ENCODE measurements at regions not wholly inside any gene's neighbourhood (a gene's known extent, or its start where the extent isn't known, plus 50 kb on each side); places are given as distances from the start of the nearest gene placed in this dataset.
"Not testable (repeated sequence)": the region's sequence is repeated elsewhere in the genome, so short reads cannot be mapped to it uniquely, and the experiment has no call there.

DNA sequence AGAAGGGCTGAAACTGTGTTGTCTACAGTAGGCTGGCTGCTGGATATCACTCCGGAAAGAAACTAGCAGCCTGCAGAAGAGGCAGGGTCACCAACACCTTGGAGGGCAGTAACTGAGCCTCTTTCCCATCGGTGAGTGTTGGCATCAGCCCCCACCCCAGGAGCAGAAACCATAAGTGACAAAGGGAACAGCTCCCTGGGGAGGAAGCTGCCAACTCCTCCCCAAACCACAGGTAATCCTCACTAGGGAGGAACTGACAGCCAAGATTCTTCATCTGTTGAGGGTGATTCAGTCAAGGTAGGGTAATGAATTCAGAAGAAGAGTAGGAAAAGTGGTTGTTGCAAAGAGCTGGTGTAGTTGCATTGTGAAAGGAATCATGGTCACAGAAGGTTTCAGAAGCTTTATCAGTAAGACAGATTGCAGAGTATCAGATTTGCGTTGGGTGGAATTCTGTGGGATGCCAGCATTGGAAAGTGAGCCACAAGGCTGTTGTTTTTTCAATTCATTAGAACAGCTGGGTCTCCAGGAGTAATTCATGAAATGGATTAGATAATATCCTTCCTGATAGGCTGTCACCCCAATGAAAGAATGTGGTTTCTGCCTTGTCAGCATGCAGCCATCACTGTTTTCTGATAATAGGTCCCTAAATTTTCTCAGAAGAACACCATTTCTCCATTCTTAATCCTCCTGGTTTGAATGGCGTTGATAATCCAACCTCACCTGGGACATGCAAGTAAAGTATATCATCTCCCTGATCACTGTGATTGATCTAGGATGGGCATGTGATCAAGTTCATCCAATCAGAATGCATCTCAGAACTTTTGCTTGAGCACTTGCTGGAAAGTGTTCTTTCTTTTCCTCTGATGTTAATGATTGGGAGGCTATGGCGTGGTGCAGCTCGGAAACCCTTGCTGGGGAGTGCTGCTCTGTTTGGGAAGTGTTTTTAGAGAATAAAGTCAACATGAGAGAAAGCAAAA is 75.0 kb upstream of the CTBP2 start:
- no peak for DNase-seq (ENCODE audit: low spot score)

DNA sequence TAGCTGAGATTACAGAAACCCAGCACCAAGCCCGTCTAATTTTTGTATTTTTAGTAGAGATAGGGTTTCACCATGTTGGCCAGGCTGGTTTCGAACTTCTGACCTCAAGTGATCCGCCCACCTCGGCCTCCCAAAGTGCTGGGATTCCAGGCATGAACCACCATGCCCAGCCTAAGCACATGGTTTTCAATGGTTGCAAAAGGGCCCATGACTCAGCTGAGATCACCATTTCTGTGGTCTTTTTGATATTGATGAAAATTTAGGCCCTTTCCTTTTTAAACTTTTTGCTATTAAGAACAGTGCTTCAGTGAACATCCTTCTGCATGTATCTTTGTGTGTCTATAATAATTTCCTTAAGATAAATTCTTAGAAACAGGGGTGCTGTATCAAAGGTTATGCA is 74.2 kb upstream of the CTBP2 start:
- DNase-seq (ENCODE audit: low spot score) = not testable (repeated sequence)

DNA sequence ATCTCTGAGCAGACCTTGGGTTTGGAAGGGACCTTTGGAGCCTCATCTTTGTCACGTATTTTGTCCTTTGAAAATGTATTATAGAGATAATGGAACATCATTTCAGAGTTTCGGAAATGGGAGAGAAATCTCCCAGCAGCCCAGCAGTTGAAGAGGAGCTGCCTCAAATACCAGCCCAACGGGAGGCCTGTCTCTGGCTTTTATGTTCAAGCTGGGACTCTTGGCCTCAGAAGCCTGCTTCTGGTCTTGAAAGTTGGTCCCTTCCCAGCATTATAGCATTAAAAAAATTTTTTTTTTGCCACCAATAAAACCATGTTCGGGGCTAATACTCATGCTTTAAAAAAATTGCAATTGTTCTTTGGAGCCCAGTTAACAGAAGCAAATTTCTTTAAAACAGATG is 73.4 kb upstream of the CTBP2 start:
- no peak for DNase-seq (ENCODE audit: low spot score)

DNA sequence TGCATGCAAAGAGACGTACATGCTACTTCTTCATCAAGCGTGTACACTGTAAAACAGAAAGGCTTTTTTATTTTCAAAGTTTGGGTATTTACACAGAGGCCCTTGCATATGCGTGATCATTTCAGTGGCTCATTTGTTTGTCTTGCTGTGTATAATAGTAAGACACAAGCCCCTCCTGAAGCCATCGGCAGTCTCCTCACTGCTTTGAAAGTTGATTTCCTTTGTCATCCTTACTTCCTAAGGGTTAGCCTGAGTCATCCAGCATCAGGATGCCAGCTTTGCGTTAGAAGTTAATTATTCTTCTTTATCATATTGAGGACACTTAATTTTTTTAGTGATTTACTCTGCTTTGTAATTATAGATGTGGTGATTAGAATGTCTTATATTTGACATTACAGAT is 72.5 kb upstream of the CTBP2 start:
- DNase-seq (ENCODE audit: low spot score) = no peak

DNA sequence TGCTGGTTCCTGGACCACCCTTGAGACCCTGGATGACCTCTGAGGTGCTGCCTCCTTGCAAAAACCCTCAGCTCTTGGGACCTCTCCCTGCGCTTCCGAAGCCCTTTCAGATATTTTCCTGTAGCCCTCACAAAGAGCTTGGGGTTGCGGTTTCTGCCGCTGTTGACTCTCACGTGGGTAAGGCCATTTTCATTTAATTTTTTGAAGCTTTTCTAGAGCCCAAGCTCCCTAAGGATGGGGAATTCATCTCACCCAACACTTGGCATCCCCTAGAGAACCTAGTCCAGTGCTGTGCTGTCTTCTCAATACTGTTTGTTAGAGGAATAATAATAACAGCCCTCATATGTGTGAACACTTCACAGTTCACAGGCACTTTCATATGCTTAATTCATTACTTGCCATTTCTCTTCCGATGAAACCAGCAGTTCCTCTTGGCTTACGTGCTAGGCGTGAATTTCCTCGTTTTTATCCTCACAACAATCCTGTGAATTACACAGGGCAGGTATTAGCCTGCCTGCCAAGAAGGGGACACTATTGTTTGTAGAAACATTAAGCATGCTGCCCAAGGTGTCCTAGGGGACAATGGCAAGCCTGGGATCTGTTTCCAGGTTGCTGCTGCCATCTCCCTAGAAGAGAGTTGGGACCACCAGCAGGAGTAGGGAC is 71.6 kb upstream of the CTBP2 start:
- no peak for DNase-seq (ENCODE audit: low spot score)

DNA sequence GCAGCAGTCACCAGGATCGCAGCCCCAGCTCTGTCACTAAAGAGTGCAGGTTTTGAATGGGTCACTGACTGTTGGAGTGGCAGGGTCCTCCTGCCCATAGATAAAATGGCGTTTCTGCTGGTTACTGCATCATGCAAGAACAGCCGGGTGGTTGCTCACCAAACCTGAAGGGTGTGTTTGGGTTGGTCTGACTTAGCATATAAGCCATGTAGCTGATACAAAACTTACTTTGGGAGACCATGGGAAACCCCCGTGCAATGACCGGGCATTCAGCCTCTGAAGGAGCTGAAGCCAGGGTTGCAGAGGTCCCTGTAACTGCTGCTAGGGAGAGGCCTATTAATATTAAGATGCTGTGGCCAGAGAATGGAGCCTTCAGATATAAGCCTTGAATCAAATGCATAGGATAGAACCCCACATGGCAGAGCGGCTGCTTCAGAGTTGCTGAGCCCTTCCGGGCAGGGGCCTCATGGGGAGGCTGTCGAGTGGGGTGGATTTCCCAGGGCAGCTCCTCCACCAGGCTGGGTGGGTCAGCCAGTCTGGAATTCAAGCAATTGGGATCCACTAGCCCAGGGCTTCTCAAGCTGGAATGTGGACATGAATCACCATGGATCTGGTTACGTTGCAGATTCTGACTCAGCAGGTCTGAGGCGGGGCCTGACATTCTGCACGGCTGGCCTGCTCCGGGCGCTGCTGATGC is 70.9 kb upstream of the CTBP2 start:
- DNase-seq (ENCODE audit: low spot score) = no peak

DNA sequence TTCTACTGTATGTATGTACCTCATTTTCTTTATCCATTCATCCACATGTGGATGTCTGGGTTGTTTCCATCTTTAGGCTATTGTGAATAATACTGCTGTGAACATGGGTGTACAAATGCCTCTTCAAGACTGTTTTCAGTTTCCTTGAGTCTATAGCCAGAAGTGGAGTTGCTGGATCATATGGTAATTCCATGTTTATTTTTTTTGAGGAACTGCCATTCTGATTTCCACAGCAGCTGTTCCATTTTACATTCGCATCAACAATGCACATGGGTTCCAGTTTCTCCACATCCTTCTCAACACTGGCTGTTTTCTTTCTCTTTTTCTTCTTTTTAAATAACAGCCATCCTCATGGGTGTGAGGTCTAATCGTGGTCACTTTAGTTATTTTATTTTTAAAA is 69.9 kb upstream of the CTBP2 start:
- DNase-seq (ENCODE audit: low spot score) = no peak

DNA sequence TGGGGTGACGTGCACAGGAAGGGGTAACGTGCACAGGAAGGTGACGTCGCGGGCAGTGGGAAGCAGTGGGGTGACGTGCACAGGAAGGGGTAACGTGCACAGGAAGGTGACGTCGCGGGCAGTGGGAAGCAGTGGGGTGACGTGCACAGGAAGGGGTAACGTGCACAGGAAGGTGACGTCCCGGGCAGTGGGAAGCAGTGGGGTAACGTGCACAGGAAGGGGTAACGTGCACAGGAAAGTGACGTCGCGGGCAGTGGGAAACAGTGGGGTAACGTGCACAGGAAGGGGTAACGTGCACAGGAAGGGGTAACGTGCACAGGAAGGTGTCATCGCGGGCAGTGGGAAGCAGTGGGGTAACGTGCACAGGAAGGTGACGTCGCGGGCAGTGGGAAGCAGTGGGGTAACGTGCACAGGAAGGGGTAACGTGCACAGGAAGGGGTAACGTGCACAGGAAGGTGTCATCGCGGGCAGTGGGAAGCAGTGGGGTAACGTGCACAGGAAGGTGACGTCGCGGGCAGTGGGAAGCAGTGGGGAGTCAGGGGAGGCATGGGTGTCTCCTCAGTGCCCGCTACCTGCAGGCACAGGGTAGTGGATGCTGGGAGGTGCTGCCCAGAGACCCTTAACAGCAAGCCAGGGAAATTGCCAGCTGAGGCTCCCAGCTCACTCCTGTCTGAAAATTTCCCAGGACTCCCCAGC is 68.0 kb upstream of the CTBP2 start:
- DNase-seq (ENCODE audit: low spot score) = not testable (repeated sequence)

DNA sequence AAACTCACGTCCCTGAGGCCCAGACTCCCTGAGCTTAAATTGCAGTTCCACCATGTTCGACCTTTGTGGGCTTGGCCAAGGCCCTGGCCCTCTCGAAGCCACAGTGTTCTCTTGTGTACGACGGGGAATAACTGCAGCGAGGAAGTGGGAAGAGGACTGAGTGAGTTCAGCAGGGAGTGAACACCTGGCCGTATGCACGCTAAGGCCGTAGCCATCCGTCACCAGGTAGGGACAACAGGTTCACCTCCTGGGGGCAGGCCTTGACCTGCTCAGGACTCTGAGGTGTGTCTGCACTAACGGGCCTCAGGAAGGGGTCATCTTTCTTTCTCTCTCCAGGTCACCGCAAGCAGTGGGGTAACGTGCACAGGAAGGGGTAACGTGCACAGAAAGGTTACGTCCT is 67.2 kb upstream of the CTBP2 start:
- DNase-seq (ENCODE audit: low spot score) = no peak

DNA sequence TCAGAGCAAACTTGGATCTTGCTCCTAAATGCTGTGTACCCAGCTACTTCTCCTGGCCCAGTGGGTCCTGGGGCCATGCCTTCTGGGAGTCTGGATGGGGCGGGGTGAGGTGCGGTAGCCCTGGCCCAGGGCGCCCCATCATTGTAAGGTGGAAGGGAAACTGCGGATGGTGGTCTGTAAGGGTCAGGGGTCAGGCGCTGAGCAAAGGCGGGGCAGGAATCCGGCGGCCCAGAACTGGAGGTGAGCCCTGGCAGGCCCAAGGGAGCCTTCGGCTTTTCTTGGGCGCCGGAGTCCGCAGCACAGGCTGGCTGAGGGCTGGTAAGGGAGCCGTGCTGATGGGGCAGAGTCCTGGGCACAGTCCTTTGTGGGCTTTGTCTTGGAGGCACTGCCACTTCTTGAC is 66.5 kb upstream of the CTBP2 start:
- DNase-seq (ENCODE audit: low spot score) = no peak

DNA sequence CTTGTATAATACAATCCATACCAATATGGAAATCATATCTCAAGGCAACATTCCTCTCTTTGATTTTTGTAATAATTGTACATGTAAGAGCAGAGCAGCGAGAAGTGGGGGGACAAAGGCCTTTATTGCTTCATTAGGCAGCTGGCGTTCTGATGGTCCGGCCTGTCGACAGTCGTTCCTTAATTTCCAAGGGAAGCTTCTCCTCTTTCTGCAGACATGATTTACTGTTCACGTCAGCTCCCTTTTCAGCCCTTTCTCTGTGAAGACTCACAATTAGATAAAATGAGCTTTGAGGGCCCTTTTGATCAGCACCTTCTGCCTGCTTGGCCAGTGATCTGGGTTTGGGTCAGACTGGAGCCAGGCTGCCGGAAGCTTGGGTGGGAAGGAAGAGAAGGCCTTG is 65.6 kb upstream of the CTBP2 start:
- no peak for DNase-seq (ENCODE audit: low spot score)

DNA sequence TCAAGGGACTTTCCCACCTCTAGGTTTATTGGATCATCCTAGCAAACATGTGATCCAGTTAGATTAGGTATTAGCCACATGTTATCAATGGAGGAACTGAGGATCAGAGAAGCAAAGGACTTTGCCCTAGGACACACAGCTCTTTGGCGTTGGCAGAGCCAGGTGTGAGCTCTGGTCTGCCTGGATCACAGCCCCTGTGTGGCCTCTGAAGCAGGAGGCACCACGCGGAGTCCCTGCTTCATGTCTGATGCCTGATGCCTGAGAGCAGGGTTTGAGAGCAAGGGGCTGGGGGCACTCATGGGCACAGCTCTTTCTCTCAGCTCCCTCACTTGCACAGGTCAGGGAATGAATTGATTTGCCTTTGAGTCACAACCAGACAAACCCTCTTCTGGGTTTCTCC is 64.7 kb upstream of the CTBP2 start:
- DNase-seq (ENCODE audit: low spot score) = no peak

DNA sequence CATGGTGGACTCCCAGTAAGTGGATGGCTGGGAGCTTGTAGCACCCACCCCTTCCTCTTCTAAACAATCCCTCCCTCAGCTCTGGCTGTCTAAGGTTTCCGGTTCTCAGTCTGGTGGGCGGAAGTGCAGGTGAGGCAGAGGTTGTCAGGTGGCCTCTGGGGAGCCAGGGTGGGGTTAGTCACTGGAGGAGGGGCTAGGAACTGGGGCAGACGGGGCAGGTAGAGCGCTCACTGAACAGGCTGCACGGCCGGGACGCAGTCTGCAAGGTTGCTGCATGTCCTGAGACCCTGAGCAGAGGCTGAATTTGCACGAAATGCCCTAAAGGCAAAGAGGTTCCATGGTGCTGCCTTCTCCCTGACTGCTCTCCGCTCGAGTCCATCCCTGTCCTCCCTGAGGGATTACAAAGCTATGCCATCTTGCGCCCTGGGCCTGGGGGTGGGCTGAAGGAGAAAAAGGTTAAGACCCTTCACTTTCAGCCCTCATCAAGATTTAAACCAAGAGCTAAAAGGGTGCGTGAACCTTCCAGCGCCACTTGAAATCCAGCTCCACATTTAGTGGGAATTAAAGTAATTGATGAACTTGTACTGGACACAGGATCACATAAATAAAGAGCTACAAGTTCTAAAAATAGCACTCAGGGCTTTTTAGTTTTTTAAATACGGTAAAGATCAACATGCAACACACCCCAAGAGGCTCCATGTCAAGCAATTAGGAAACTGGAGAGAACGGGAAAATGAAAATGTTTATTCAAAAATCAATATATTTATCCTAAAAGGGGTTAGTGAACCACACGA is 62.3 kb upstream of the CTBP2 start:
- DNase-seq (ENCODE audit: low spot score) = no peak

DNA sequence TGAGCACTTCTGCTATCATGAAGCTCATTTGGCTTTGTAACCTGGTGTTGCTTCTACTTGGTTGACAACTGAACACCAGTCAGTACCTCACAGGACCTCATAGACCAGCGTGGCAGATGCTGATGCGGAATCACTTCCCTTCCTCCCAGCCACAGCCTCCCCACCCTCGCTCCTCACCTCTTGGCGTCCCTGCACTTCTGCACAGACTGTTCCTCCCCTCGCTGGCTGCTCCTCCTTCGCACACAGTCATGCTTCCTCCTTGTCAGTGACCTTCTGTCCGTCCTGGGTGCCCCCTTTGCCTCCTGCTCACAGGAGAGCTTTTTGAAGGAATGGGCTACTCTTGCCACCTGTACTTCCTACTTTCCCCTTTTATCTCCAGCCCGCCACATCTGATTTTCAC is 61.4 kb upstream of the CTBP2 start:
- DNase-seq (ENCODE audit: low spot score) = no peak

DNA sequence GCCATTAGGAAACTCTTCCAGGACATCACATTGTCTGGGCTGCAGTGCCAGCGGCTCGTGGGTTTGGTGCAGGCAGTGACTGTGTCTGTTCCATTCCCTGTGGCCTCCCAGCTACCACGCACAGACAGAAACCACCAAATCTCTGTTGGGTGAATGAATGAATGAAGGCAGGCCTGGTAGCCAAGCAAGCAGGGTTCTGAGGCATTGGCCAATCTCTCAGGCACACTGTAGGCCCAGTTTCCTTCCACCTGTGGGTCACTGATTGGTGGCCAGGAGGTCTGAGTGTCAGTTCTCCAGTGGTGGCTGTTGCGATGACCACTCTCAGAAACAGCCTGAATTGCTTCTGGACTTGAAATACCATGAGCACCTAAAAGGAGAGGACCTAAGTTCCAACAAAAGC is 59.4 kb upstream of the CTBP2 start:
- no peak for DNase-seq (ENCODE audit: low spot score)

DNA sequence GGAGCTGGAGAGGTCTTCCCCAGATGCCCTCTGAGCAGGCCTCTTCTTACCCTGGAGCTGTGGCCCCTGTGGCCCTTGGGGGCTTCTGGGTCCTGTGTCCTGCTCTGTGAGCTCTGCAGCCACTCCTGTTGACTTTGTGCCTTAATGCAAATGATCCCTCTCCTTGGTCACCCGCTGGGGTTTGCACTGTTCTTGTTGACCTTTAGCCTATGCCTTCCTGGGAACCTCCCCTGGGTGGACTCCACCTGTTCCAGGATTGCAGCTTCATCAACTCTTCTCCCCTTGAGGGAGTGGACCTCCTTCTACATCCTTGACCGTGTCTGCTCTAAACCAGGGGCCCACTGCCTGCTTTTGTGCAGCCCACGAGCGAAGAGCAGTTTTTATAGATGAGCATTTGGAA is 58.6 kb upstream of the CTBP2 start:
- no peak for DNase-seq (ENCODE audit: low spot score)

DNA sequence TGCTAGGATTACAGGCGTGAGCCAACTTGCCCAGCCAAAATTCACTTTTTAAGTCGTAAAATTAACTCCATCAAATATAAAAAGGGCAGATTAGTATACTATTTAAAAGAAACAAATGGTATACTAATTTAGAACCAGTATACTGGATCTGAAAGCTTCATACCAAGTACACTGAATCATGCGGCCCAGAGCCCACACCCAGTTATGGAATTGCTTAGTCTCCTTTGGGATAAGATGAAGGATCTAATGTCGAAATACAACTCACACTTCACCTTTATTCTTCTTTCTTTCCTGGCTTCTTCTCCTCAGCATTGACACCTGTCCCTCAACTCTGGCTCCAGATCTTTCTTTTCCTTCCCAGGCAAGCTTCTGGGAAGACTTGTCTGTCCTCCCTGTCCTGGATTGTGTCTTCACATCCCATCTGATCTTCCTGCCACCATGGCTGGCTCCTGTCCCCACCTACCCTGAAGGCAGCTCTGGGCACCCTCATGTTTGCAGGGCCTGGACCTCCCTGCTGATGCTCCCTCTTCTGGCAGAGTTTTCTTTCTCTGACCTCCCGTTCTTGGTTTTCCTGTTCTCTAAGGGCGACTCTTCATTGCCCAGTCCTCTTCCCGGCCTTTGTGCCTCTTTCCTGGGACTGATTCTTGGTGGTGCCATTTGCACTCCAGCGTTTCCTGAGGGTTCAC is 57.8 kb upstream of the CTBP2 start:
- no peak for DNase-seq (ENCODE audit: low spot score)

DNA sequence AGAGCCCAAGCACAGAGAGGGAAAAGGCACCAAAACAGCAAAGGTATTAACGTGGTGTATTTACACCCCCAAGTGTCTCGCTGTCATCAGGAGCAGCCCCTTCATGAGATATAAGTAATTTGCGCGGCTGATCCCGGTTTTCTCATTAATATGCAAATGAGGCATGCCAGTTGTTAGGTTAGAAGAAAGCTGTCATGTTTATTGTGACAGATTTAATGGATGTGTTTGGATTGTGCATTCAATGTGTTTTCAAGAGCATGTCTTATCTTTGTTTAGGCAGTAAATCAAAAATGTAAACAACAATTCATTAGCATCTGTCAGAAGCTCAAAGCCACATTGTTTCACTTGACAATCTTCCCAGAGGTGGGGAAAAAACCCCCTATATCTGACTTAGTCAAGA is 56.5 kb upstream of the CTBP2 start:
- no peak for DNase-seq (ENCODE audit: low spot score)

DNA sequence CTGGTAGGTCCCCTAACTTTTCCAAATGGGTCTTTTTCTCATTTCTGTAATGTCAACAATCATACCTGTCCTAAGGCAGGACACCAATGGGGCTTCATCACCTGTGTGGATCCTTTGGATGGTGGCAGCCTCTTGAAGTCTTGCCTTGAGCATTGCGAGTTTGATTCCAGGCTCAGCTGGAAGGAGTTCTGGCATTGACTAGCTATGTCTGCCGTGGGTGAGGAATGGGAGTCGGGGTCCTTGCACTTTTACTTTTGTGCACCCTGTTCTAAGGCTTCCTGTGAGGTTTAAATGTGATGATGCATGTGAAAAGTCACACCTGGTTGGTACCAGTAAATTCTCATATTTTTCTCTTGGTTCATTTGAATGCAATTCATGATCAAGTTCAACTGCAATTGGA is 55.9 kb upstream of the CTBP2 start:
- DNase-seq (ENCODE audit: low spot score) = no peak

DNA sequence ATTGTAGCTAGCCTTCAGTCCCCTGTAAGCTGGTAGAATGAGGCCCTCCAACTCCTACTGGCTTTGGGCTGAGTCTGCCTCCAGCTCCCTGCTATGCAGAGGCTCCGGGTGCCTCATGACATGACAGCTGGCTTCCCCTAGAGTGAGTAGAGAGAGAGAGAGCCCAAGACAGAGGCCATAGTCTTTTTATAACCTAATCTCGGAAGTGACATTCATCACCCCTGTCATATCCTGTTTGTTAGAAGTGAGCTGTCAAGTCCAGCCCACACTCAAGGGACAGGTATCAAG is 53.9 kb upstream of the CTBP2 start:
- no peak for DNase-seq (ENCODE audit: low spot score)
